Choroid plexus epithelial cell (primary cell): ENCODE measurements at regions not wholly inside any gene's neighbourhood (a gene's known extent, or its start where the extent isn't known, plus 50 kb on each side); places are given as distances from the start of the nearest gene placed in this dataset.

Experiments
- DNase-seq: peaks from one replicate; pipeline ENCODE4 v3.0.0-alpha.2; 2010; ENCODE audit warnings: low read depth
- H3K4me3 ChIP-seq: 2 replicates; pipeline ENCODE4 v1.5.1; 2011; ENCODE audit warnings: low read depth, mild to moderate bottlenecking, control low read depth, low read length, moderate library complexity
- CTCF ChIP-seq: conservative IDR thresholded peaks from 2 replicates; pipeline ENCODE4 v1.5.1; 2011; ENCODE audit warnings: low read depth, mild to moderate bottlenecking, control low read depth, inconsistent platforms, low read length, moderate library complexity

GRCh38 chr20:23246717-23247664 is 103.6 kb upstream of the NXT1 start:
- peak; percentile 50 for DNase-seq
- no peak overlapping the region for H3K4me3 ChIP-seq
- TF ChIP-seq CTCF, result no peak

- peak; percentile 75 for DNase-seq
- peak; percentile 87 for TF ChIP-seq CTCF
- H3K4me3 ChIP-seq, result no peak overlapping the region
Observed at GRCh38 chr20:23245553-23246181, 104.9 kb upstream of the NXT1 start.

- no peak for DNase-seq
- no peak overlapping the region for H3K4me3 ChIP-seq
- TF ChIP-seq CTCF, result no peak
Observed at GRCh38 chr20:23244916-23245552, 105.6 kb upstream of the NXT1 start.

GRCh38 chr20:23244156-23244915 is 106.3 kb upstream of the NXT1 start:
- no peak for DNase-seq
- peak; percentile 15 for TF ChIP-seq CTCF
- no peak overlapping the region for H3K4me3 ChIP-seq

GRCh38 chr20:23243791-23244155 is 106.8 kb upstream of the NXT1 start:
- no peak for DNase-seq

More at GRCh38 chr20:23243791-23244155, 106.8 kb upstream of the NXT1 start:
- no peak overlapping the region for H3K4me3 ChIP-seq
- no peak for TF ChIP-seq CTCF
